Epithelial cell of esophagus (primary cell): ENCODE measurements at regions not wholly inside any gene's neighbourhood (a gene's known extent, or its start where the extent isn't known, plus 50 kb on each side); places are given as distances from the start of the nearest gene placed in this dataset.

Experiments used
- DNase-seq: peaks from one replicate; pipeline ENCODE4 v3.0.0; 2010; ENCODE audit warnings: low read depth
- H3K4me3 ChIP-seq: 2 replicates; pipeline ENCODE4 v1.5.1; 2011; ENCODE audit warnings: mild to moderate bottlenecking, low read length, control low read depth
- CTCF ChIP-seq: IDR thresholded peaks from 2 replicates; pipeline ENCODE4 v1.5.1; 2011; ENCODE audit warnings: low read depth, mild to moderate bottlenecking, low read length, control low read depth, inconsistent platforms; ENCODE audit not compliant: insufficient read depth; ENCODE audit errors: missing control alignments

GRCh38 chr4:24666316-24666715 lies 82.0 kb upstream of the DHX15 start:
- no peak overlapping the region for H3K4me3 ChIP-seq
- no peak for DNase-seq
- no peak for TF ChIP-seq CTCF

GRCh38 chr4:24666816-24667477 lies 82.6 kb upstream of the DHX15 start:
- H3K4me3 ChIP-seq = no peak overlapping the region
- no peak for TF ChIP-seq CTCF
- no peak for DNase-seq

GRCh38 chr4:24668956-24669355 lies 84.6 kb upstream of the DHX15 start:
- no peak for DNase-seq
- TF ChIP-seq CTCF = no peak
- no peak overlapping the region for H3K4me3 ChIP-seq

- DNase-seq = no peak
- no peak for TF ChIP-seq CTCF
- H3K4me3 ChIP-seq = no peak overlapping the region
Observed at GRCh38 chr4:24669751-24670150, 85.4 kb upstream of the DHX15 start.

GRCh38 chr4:24671849-24672248 lies 87.5 kb upstream of the DHX15 start:
- DNase-seq = no peak
- no peak for TF ChIP-seq CTCF
- H3K4me3 ChIP-seq = no peak overlapping the region

GRCh38 chr4:24672880-24673279 lies 88.5 kb upstream of the DHX15 start:
- TF ChIP-seq CTCF = no peak
- no peak for DNase-seq
- no peak overlapping the region for H3K4me3 ChIP-seq

GRCh38 chr4:24674279-24674678 lies 89.9 kb upstream of the DHX15 start:
- no peak for TF ChIP-seq CTCF
- no peak for DNase-seq
- H3K4me3 ChIP-seq = no peak overlapping the region
